OCI-LY1 (cell line): ENCODE measurements at regions not wholly inside any gene's neighbourhood (a gene's known extent, or its start where the extent isn't known, plus 50 kb on each side); places are given as distances from the start of the nearest gene placed in this dataset.

Experiments
- H2AFZ ChIP-seq: fragments of 200-600 bp; sonication (generic), shearing (Covaris generic); 2 replicates; pipeline ENCODE4 v1.6.0; 2014; ENCODE audit warnings: antibody characterized with exemption, mild to moderate bottlenecking, low read length
- H3F3A ChIP-seq: fragments of 200-600 bp; sonication (generic), shearing (Covaris generic); 2 replicates; pipeline ENCODE4 v1.6.0; 2014; ENCODE audit warnings: mild to moderate bottlenecking, antibody characterized with exemption, low read length, moderate library complexity; ENCODE audit not compliant: insufficient read depth
- H3K27ac ChIP-seq: fragments of 200-600 bp; sonication (generic); 2 replicates; pipeline ENCODE4 v1.5.1; 2014; ENCODE audit warnings: low read length, mixed run types, mild to moderate bottlenecking, low read depth; ENCODE audit not compliant: poor library complexity, severe bottlenecking
- H3K27me3 ChIP-seq: fragments of 200-600 bp; sonication (generic); 2 replicates; pipeline ENCODE4 v1.6.0; 2014; ENCODE audit warnings: antibody characterized with exemption, mild to moderate bottlenecking, low read length, moderate library complexity; ENCODE audit not compliant: insufficient read depth
- H3K36me3 ChIP-seq: fragments of 200-600 bp; sonication (generic); 2 replicates; pipeline ENCODE4 v1.6.1; 2014; ENCODE audit warnings: mild to moderate bottlenecking, antibody characterized with exemption, low read length, moderate library complexity, mixed read lengths; ENCODE audit not compliant: insufficient read depth
- H3K4me1 ChIP-seq: fragments of 200-600 bp; sonication (generic); 2 replicates; pipeline ENCODE4 v1.5.1; 2014; ENCODE audit warnings: mild to moderate bottlenecking, low read length, moderate library complexity; ENCODE audit not compliant: insufficient read depth, severe bottlenecking
- H3K4me2 ChIP-seq: fragments of 200-600 bp; sonication (generic), shearing (Covaris generic); 2 replicates; pipeline ENCODE4 v1.6.1; 2014; ENCODE audit warnings: low read length
- H3K4me3 ChIP-seq: fragments of 200-600 bp; sonication (generic); 2 replicates; pipeline ENCODE4 v1.5.1; 2014; ENCODE audit warnings: low read length, low read depth, mild to moderate bottlenecking, mixed read lengths; ENCODE audit not compliant: poor library complexity, severe bottlenecking
- H3K79me2 ChIP-seq: fragments of 200-600 bp; shearing (Covaris generic); 2 replicates; pipeline ENCODE4 v1.6.1; 2016; ENCODE audit warnings: mixed run types, low read length, mixed read lengths; ENCODE audit not compliant: insufficient read depth
- H3K9ac ChIP-seq: fragments of 200-600 bp; sonication (generic), shearing (Covaris generic); 2 replicates; pipeline ENCODE4 v1.6.1; 2014; ENCODE audit warnings: mild to moderate bottlenecking, low read length, mixed read lengths
- H3K9me2 ChIP-seq: fragments of 200-600 bp; sonication (generic), shearing (Covaris generic); 2 replicates; pipeline ENCODE4 v1.6.1; 2014; ENCODE audit warnings: low read depth, mild to moderate bottlenecking, low read length, mixed read lengths
- H3K9me3 ChIP-seq: fragments of 200-600 bp; shearing (Covaris generic); 2 replicates; pipeline ENCODE4 v1.6.1; 2014; ENCODE audit warnings: low read length, mixed read lengths
- H4K20me1 ChIP-seq: fragments of 200-600 bp; sonication (generic), shearing (Covaris generic); 2 replicates; pipeline ENCODE4 v1.6.0; 2016; ENCODE audit warnings: mild to moderate bottlenecking, low read length; ENCODE audit not compliant: insufficient read depth
- EZH2 ChIP-seq: fragments of 200-600 bp; sonication (generic), shearing (Covaris generic); IDR thresholded peaks from 2 replicates; pipeline ENCODE4 v1.8.0; 2017; ENCODE audit warnings: borderline replicate concordance, mixed run types, mild to moderate bottlenecking, antibody characterized with exemption, low read length, moderate library complexity, mixed read lengths
- TF ChIP-seq, protein P1 (sequence below): fragments of 200-600 bp; sonication (generic), shearing (Covaris generic); IDR thresholded peaks from 2 replicates; pipeline ENCODE4 v1.5.1; 2017; ENCODE audit warnings: mild to moderate bottlenecking, antibody characterized with exemption, low read length, moderate library complexity, mixed read lengths

DNA sequence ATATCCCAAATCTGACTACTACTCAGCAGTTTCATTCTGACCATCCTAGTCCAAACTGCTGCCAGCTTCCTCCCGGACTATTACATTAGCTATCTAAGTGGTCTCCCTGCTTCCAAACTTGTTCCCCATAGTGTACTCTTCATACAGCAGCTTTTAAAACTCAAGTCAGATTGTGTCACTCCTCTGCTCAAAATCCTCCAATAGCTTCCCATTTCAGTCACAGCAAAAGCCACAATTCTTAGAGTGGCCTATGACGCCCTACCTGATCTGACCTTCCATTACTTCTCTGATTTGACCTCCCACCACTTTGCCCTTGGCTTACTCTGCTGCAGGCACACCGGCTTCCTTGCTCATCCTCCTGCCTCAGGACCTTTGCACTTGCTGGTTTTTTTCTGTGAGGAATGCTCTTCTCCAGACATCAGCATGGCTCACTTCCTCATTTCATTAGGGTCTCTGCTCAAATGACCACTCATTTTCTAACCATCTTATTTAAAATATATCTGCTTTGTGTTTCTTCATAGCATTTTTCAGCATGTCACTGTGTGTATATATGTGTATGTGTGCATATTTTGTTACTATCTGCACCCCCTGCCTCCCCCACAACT, 111.1 kb upstream of the DTNBP1 start:
- TF ChIP-seq, protein P1, sequence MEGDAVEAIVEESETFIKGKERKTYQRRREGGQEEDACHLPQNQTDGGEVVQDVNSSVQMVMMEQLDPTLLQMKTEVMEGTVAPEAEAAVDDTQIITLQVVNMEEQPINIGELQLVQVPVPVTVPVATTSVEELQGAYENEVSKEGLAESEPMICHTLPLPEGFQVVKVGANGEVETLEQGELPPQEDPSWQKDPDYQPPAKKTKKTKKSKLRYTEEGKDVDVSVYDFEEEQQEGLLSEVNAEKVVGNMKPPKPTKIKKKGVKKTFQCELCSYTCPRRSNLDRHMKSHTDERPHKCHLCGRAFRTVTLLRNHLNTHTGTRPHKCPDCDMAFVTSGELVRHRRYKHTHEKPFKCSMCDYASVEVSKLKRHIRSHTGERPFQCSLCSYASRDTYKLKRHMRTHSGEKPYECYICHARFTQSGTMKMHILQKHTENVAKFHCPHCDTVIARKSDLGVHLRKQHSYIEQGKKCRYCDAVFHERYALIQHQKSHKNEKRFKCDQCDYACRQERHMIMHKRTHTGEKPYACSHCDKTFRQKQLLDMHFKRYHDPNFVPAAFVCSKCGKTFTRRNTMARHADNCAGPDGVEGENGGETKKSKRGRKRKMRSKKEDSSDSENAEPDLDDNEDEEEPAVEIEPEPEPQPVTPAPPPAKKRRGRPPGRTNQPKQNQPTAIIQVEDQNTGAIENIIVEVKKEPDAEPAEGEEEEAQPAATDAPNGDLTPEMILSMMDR = no peak
- no peak for TF ChIP-seq EZH2
- H3K27me3 ChIP-seq = no peaks in the 10 kb centered on the region
- no peaks in the 10 kb centered on the region for H3K9me2 ChIP-seq
- H3K4me1 ChIP-seq = no peaks in the 10 kb centered on the region
- H3K9me3 ChIP-seq = no peaks in the 10 kb centered on the region
- no peak overlapping the region for H2AFZ ChIP-seq
- no peak overlapping the region for H3K4me3 ChIP-seq
- H3K27ac ChIP-seq = no peak overlapping the region
- no peak overlapping the region for H3K4me2 ChIP-seq
- no peaks in the 10 kb centered on the region for H3K36me3 ChIP-seq
- no peaks in the 10 kb centered on the region for H3F3A ChIP-seq
- H3K9ac ChIP-seq = no peak overlapping the region
- H4K20me1 ChIP-seq = no peaks in the 10 kb centered on the region
- H3K79me2 ChIP-seq = no peaks in the 10 kb centered on the region

- H4K20me1 ChIP-seq = no peaks in the 10 kb centered on the region
- H3K27me3 ChIP-seq = no peaks in the 10 kb centered on the region; the same call in 1 of the 2 replicates
- H3K27ac ChIP-seq = no peak overlapping the region
- H3K4me2 ChIP-seq = no peak overlapping the region
- no peaks in the 10 kb centered on the region for H3K4me1 ChIP-seq
- H2AFZ ChIP-seq = no peak overlapping the region
- TF ChIP-seq, protein P1 = no peak
- TF ChIP-seq EZH2 = no peak
- H3K36me3 ChIP-seq = no peaks in the 10 kb centered on the region
- H3K9me2 ChIP-seq = no peaks in the 10 kb centered on the region
- no peaks in the 10 kb centered on the region for H3F3A ChIP-seq
- H3K9me3 ChIP-seq = no peaks in the 10 kb centered on the region
- no peak overlapping the region for H3K4me3 ChIP-seq
- H3K79me2 ChIP-seq = no peaks in the 10 kb centered on the region
- no peak overlapping the region for H3K9ac ChIP-seq
Measured at GRCh38 chr6:15770347-15771143, 107.7 kb upstream of the DTNBP1 start.

- no peaks in the 10 kb centered on the region for H3K9me3 ChIP-seq
- no peak overlapping the region for H2AFZ ChIP-seq
- no peaks in the 10 kb centered on the region for H3K36me3 ChIP-seq
- no peaks in the 10 kb centered on the region for H4K20me1 ChIP-seq
- no peaks in the 10 kb centered on the region for H3F3A ChIP-seq
- no peaks in the 10 kb centered on the region for H3K9me2 ChIP-seq
- H3K27ac ChIP-seq = no peak overlapping the region
- H3K9ac ChIP-seq = no peak overlapping the region
- TF ChIP-seq, protein P1 = no peak
- TF ChIP-seq EZH2 = no peak
- no peaks in the 10 kb centered on the region for H3K4me1 ChIP-seq
- H3K4me3 ChIP-seq = no peak overlapping the region
- H3K79me2 ChIP-seq = no peaks in the 10 kb centered on the region
- no peak overlapping the region for H3K4me2 ChIP-seq
- no peaks in the 10 kb centered on the region; the same call in 1 of the 2 replicates for H3K27me3 ChIP-seq
Measured at GRCh38 chr6:15769511-15770018, 106.7 kb upstream of the DTNBP1 start.
